ENCODE measurements at regions not wholly inside any gene's neighbourhood (a gene's known extent, or its start where the extent isn't known, plus 50 kb on each side); places are given as distances from the start of the nearest gene placed in this dataset.

DNA sequence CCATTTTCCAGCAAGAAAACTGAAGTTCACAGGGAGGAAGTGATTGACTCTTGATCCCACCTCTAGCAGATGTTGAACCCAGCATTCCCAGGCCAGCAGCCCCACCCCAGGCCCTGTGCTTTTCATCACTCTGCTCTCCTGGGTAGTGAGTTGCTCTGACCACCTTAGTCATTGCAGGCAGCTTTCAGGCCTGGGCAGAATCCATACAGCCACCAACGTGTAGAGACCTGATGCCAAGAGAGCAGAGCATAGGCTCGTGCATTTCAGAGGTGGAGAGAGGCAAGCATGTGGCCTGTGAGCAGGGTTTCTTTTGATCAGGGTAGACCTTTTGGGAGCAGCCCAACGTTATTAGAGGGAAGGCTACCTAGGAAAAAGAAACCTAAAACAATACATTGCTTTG lies 334.6 kb downstream of the PTEN start:
- H3K9me3 Mint-ChIP-seq (ENCODE audit: low read depth), result peaks cover 17% of the 10 kb centered on the region
- peaks cover 3% of the 10 kb centered on the region for H3K27me3 Mint-ChIP-seq
- no peaks in the 10 kb centered on the region for H3K36me3 Mint-ChIP-seq (ENCODE audit: insufficient read depth)
- TF ChIP-seq, protein P1, sequence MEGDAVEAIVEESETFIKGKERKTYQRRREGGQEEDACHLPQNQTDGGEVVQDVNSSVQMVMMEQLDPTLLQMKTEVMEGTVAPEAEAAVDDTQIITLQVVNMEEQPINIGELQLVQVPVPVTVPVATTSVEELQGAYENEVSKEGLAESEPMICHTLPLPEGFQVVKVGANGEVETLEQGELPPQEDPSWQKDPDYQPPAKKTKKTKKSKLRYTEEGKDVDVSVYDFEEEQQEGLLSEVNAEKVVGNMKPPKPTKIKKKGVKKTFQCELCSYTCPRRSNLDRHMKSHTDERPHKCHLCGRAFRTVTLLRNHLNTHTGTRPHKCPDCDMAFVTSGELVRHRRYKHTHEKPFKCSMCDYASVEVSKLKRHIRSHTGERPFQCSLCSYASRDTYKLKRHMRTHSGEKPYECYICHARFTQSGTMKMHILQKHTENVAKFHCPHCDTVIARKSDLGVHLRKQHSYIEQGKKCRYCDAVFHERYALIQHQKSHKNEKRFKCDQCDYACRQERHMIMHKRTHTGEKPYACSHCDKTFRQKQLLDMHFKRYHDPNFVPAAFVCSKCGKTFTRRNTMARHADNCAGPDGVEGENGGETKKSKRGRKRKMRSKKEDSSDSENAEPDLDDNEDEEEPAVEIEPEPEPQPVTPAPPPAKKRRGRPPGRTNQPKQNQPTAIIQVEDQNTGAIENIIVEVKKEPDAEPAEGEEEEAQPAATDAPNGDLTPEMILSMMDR (IDR thresholded peaks at IDR 0.05; ENCODE audit: unreplicated experiment), result no peak
- H3K27ac Mint-ChIP-seq, result no peak overlapping the region
- H3K4me1 Mint-ChIP-seq (ENCODE audit: low read depth), result peaks cover 11% of the 10 kb centered on the region
- H3K4me3 Mint-ChIP-seq (ENCODE audit: low read depth), result no peak overlapping the region
- no peak for DNase-seq (ENCODE audit: low spot score, unreplicated experiment)

DNA sequence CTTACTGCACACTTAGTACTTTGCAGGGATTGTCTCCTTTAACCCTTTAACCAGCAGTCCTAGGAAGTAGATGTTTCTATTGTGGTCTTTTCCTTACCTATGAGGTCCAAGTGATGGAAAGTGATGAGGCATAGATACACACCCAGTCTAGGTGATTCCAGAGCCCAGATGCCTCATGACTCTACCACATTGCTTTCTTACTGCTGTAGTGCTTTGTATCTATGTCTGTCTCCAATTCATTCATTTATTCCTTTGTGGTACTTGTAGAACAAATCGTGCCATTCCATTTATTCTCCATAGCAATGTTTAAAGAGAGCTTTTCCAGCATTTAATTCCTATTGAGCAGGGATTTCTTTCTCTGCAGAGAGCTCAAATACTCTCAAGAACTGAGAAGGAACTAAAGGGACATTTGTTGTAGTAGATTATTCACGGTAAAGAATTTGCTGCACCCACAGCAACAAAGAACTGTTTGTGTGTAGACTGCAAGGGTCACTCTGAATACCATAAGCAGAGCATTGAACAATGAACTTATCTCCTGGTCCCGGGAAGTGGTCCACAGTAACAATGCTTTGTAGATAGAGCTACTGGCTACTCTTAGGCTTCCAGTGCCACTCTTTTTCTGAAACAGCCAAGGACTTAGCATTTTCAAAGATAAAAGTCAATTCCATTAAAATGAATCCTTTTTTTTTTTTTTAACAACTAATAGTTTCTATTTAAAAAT lies 337.0 kb downstream of the PTEN start:
- H3K36me3 Mint-ChIP-seq (ENCODE audit: insufficient read depth), result no peaks in the 10 kb centered on the region
- peaks cover 17% of the 10 kb centered on the region for H3K9me3 Mint-ChIP-seq (ENCODE audit: low read depth)
- peak overlapping the region; percentile 50 for H3K4me3 Mint-ChIP-seq (ENCODE audit: low read depth)
- H3K27me3 Mint-ChIP-seq, result peaks cover 3% of the 10 kb centered on the region
- TF ChIP-seq, protein P1 (IDR thresholded peaks at IDR 0.05; ENCODE audit: unreplicated experiment), result no peak
- H3K27ac Mint-ChIP-seq, result peak overlapping the region; percentile 95
- peaks cover 13% of the 10 kb centered on the region for H3K4me1 Mint-ChIP-seq (ENCODE audit: low read depth)
- no peak for DNase-seq (ENCODE audit: low spot score, unreplicated experiment)

DNA sequence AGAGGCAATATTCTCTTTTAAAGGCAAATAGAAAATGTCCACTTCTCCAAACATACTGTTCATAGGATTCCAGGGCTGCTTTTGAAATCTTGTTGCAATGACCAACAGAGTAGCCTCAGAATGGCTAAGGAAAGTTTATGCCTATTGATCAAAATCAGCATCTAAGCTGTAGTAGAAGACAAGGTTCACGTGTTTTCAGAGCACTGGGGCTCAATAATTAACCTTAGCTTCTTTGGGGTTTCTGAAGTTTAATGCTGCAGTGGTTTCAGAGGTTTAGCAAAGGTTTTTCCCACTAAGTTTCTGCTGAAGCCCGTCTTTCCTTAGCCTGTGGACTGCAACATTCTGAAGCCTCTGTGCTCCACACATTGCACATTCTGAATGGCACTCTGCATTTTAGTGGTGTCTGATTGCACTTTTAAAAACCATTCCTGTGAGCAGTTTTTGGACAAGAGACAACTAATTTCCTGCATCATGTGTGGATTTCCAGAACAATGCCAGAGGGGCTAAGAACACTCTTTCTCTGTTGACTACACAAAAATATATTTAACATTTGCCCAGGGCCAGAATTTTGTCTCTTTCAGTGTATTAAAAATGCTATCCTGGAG lies 342.5 kb downstream of the PTEN start:
- H3K27ac Mint-ChIP-seq, result no peak overlapping the region
- peaks cover 14% of the 10 kb centered on the region for H3K4me1 Mint-ChIP-seq (ENCODE audit: low read depth)
- no peak for DNase-seq (ENCODE audit: low spot score, unreplicated experiment)
- H3K4me3 Mint-ChIP-seq (ENCODE audit: low read depth), result no peak overlapping the region
- no peaks in the 10 kb centered on the region for H3K9me3 Mint-ChIP-seq (ENCODE audit: low read depth)
- H3K27me3 Mint-ChIP-seq, result peaks cover under 1% of the 10 kb centered on the region
- TF ChIP-seq, protein P1 (IDR thresholded peaks at IDR 0.05; ENCODE audit: unreplicated experiment), result no peak
- H3K36me3 Mint-ChIP-seq (ENCODE audit: insufficient read depth), result no peaks in the 10 kb centered on the region

DNA sequence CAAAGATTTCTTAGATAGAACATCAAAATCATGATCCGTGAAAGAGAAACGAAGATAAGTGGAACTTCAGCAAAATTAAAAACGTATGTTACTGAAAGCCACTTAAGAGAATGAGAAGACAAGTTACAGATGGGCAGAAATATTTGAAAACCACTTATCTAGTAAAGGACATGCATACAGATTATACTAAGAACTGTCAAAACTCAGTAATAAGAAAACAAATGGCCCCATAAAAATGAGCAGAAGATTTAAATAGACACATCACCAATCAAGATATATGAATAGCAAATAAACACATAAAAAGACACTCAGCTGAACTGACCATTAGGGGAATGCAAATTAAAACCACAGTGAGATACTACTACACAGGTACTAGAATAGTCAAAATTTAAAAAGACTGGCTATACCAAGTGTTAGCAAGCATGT lies 343.7 kb downstream of the PTEN start:
- Mint-ChIP-seq H3K4me3 (ENCODE audit: low read depth) (no peak overlapping the region), H3K36me3 (ENCODE audit: insufficient read depth) (no peaks in the 10 kb centered on the region), H3K4me1 (ENCODE audit: low read depth) (peaks cover 14% of the 10 kb centered on the region), H3K27ac (no peak overlapping the region), H3K9me3 (ENCODE audit: low read depth) (no peaks in the 10 kb centered on the region), H3K27me3 (peaks cover 8% of the 10 kb centered on the region)
- TF ChIP-seq, protein P1 (IDR thresholded peaks at IDR 0.05; ENCODE audit: unreplicated experiment), result no peak
- no peak for DNase-seq (ENCODE audit: low spot score, unreplicated experiment)

DNA sequence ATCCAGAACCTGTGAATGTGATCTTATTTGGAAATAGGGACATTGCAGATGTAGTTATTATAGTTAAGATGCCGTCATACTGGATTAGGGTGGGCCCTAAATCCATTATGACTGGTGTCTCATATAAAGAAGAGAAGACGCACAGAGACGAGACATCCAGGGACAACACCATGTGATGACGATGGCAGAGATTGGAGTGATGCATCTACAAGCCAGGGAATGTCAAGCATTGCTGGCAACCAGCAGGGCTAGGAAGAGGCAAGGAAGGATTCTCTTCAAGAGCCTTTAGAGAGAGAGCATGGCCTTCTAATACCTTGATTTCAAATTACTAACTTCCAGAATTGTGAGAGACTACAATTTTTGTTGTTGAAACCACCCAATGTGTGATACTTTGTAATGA lies 345.8 kb downstream of the PTEN start:
- TF ChIP-seq, protein P1 (IDR thresholded peaks at IDR 0.05; ENCODE audit: unreplicated experiment), result no peak
- H3K9me3 Mint-ChIP-seq (ENCODE audit: low read depth), result no peaks in the 10 kb centered on the region
- H3K36me3 Mint-ChIP-seq (ENCODE audit: insufficient read depth), result no peaks in the 10 kb centered on the region
- H3K4me3 Mint-ChIP-seq (ENCODE audit: low read depth), result no peak overlapping the region
- H3K27ac Mint-ChIP-seq, result no peak overlapping the region
- peaks cover 18% of the 10 kb centered on the region for H3K27me3 Mint-ChIP-seq
- DNase-seq (ENCODE audit: low spot score, unreplicated experiment), result no peak
- H3K4me1 Mint-ChIP-seq (ENCODE audit: low read depth), result peaks cover 14% of the 10 kb centered on the region

All from progenitor cell of endocrine pancreas (in vitro differentiated cells).